ENCODE measurements at regions not wholly inside any gene's neighbourhood (a gene's known extent, or its start where the extent isn't known, plus 50 kb on each side); places are given as distances from the start of the nearest gene placed in this dataset.

DNA sequence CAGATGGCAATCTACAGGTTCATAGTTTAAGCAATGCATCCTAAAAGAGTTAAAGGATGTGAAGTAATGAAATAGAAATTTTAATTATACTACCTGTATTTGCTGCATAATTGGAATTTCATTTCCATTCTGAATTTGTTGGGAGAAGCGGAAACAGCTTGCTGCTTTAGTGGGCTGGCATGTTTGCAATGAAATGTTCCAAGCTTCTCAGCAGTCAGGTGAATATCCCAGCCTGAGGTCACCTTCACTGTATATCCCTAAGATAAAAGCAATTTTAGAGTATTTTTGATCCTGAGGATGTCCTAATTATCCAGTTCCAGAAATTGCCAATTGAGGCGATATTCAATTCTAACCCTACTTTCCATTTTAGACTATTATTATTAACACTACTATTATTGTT lies 136.1 kb upstream of the ARSJ start:
- TF ChIP-seq, protein P1, sequence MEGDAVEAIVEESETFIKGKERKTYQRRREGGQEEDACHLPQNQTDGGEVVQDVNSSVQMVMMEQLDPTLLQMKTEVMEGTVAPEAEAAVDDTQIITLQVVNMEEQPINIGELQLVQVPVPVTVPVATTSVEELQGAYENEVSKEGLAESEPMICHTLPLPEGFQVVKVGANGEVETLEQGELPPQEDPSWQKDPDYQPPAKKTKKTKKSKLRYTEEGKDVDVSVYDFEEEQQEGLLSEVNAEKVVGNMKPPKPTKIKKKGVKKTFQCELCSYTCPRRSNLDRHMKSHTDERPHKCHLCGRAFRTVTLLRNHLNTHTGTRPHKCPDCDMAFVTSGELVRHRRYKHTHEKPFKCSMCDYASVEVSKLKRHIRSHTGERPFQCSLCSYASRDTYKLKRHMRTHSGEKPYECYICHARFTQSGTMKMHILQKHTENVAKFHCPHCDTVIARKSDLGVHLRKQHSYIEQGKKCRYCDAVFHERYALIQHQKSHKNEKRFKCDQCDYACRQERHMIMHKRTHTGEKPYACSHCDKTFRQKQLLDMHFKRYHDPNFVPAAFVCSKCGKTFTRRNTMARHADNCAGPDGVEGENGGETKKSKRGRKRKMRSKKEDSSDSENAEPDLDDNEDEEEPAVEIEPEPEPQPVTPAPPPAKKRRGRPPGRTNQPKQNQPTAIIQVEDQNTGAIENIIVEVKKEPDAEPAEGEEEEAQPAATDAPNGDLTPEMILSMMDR (IDR thresholded peaks at IDR 0.05), result no peak
- TF ChIP-seq ZNF263 (CRISPR knock-in tag; IDR thresholded peaks at IDR 0.05; ENCODE audit: low read depth), result no peak

Data from WTC11 (cell line).